Activated T-cell treated with anti-CD3 and anti-CD28 coated beads for 4 hours (primary cell): ENCODE measurements at regions not wholly inside any gene's neighbourhood (a gene's known extent, or its start where the extent isn't known, plus 50 kb on each side); places are given as distances from the start of the nearest gene placed in this dataset.

Source experiments
- DNase-seq: peaks from one replicate; pipeline ENCODE4 v3.0.0-alpha.2; 2020

- no peak for DNase-seq
Observed at GRCh38 chr10:118838364-118838763, 83.6 kb upstream of the CACUL1 start.

- no peak for DNase-seq
Observed at GRCh38 chr10:118839348-118839747, 84.6 kb upstream of the CACUL1 start.

- peak; percentile 17 for DNase-seq
Observed at GRCh38 chr10:118840071-118840775, 85.5 kb upstream of the CACUL1 start.

GRCh38 chr10:118840776-118841468 lies 86.2 kb upstream of the CACUL1 start:
- no peak for DNase-seq

- DNase-seq: no peak
Observed at GRCh38 chr10:118841881-118842605, 87.3 kb upstream of the CACUL1 start.

- no peak for DNase-seq
Observed at GRCh38 chr10:118842843-118843624, 88.3 kb upstream of the CACUL1 start.

- DNase-seq: no peak
Observed at GRCh38 chr10:118843647-118844265, 89.0 kb upstream of the CACUL1 start.

GRCh38 chr10:118844731-118845521 lies 90.2 kb upstream of the CACUL1 start:
- DNase-seq: no peak

- no peak for DNase-seq
Observed at GRCh38 chr10:118845776-118846175, 91.0 kb upstream of the CACUL1 start.

- peak; percentile 44 for DNase-seq
Observed at GRCh38 chr10:118850418-118851061, 95.8 kb upstream of the CACUL1 start.

GRCh38 chr10:118851062-118852035 lies 96.6 kb upstream of the CACUL1 start:
- DNase-seq: no peak

- no peak for DNase-seq
Observed at GRCh38 chr10:118853916-118854315, 99.1 kb upstream of the CACUL1 start.

GRCh38 chr10:118856106-118856505 lies 101.3 kb upstream of the CACUL1 start:
- no peak for DNase-seq

GRCh38 chr10:118865998-118866693 lies 111.4 kb upstream of the CACUL1 start:
- DNase-seq: no peak

- no peak for DNase-seq
Observed at GRCh38 chr10:118867768-118868167, 113.0 kb upstream of the CACUL1 start.

GRCh38 chr10:118868589-118868988 lies 113.8 kb upstream of the CACUL1 start:
- no peak for DNase-seq

- no peak for DNase-seq
Observed at GRCh38 chr10:118870467-118871243, 115.9 kb upstream of the CACUL1 start.

GRCh38 chr10:118871244-118871865 lies 116.6 kb upstream of the CACUL1 start:
- DNase-seq: no peak
